Adrenal gland (tissue), 9 donors: ENCODE measurements at regions not wholly inside any gene's neighbourhood (a gene's known extent, or its start where the extent isn't known, plus 50 kb on each side); places are given as distances from the start of the nearest gene placed in this dataset.

Experiments
- DNase-seq, 7 donors: peaks; one replicate each; pipeline ENCODE4 v3.0.0-alpha.2; 2019 to 2020
- H3K27ac ChIP-seq, 5 donors: fragments of 200-600 bp; sonication (generic) in 4 of 5; 1 replicate in 3 of 5; 2 replicates in 2 of 5; pipeline versions ENCODE4 v1.5.1 to v1.8.0; 2016 to 2020; ENCODE audit warnings: mild to moderate bottlenecking in 1 of 5
- H3K27me3 ChIP-seq: fragments of 200-600 bp; 2 replicates; pipeline ENCODE4 v1.8.0; 2021
- H3K36me3 ChIP-seq, 2 donors: fragments of 200-600 bp; replicated peaks in 1 of 2; 1 replicate in 1 of 2; 2 replicates in 1 of 2; pipeline versions ENCODE4 v1.5.1 to v1.8.0; 2018 to 2022
- H3K4me1 ChIP-seq, 2 donors: fragments of 200-600 bp; replicated peaks in 1 of 2; 1 replicate in 1 of 2; 2 replicates in 1 of 2; pipeline versions ENCODE4 v1.5.1 to v1.8.0; 2018 to 2021
- H3K4me3 ChIP-seq, 4 donors: fragments of 200-600 bp; sonication (generic) in 3 of 4; one replicate each; pipeline ENCODE4 v1.5.1; 2016 to 2018
- H3K9me3 ChIP-seq, 3 donors: fragments of 200-600 bp; sonication (generic) in 1 of 3; replicated peaks in 1 of 3; 1 replicate in 2 of 3; 2 replicates in 1 of 3; pipeline versions ENCODE4 v1.5.1 to v1.8.0; 2016 to 2021
- POLR2A ChIP-seq, 2 donors: fragments of 450-650 bp; IDR thresholded peaks; one replicate each; pipeline ENCODE4 v1.6.1; 2017; ENCODE audit warnings: antibody characterized with exemption in 2 of 2, mild to moderate bottlenecking in 2 of 2, moderate library complexity in 1 of 2
- WGBS, 4 donors: extraction: QIAGEN DNeasy Blood & Tissue Kit in 2 of 4; methylation state at CpG; one replicate each; pipeline versions ENCODE4 v1.1.5 to v1.1.7; 2013 to 2017; 5-methylcytosine and 5-hydroxymethylcytosine counted together
- intact Hi-C, 2 donors: fragments of 100-400 bp; cut with DNase I; formaldehyde crosslinking; loops; one replicate each; pipeline versions ENCODE4 v1.14.1 to v1.15.0; 2022 to 2023
- TF ChIP-seq, protein P1 (sequence below), 6 experiments: fragments of 450-650 bp in 4 of 6; fragments of 200-600 bp in 2 of 6; sonication (generic) in 1 of 6; IDR thresholded peaks; 1 replicate in 5 of 6; 2 replicates in 1 of 6; pipeline versions ENCODE4 v1.5.1 to v1.8.0; 2016 to 2021; ENCODE audit warnings: antibody characterized with exemption in 6 of 6, mild to moderate bottlenecking in 2 of 6, moderate library complexity in 1 of 6
- donor health status: healthy with polysubstance abuse.
- donor health status: Bipolar disorder and iron deficiency.
- donor health status: DM: yes; HTN: yes; CAD: no.
- donor health status: DM: no; HTN: no; CAD: no.
- donor health status: DM: no; HTN: no; CAD: no.

DNA sequence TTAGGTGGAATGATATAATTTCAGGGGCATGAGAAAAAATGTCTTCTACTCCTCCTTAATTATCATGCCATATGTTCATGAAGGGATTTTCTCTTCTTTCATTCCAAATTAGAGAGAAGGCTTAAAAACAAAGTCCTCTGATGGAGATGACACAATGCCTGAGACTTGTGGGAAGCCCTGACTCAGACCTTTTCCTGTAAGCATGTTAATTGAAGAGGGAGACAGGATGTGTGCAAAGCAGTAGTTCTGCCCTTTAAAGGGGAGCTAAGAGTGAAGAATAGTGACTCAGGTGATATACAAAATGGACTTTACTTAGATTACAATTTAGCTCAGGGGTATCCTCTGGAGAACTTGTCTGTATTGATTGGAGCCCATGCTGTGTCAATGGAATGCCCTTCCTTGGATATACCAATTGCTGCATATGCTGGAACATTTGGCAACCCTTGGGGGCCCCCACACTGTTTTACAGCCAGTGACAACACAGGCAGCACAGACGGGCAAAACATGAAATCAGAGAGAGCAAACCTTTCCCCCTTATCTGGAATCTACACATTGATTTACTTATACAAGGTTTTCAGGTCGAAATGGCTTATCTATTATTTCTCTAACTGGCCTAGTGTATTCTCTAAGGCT, 81.3 kb downstream of the IZUMO3 start:
- Histone ChIP-seq H3K36me3 (no peaks in the 10 kb centered on the region), H3K4me1 (no peaks in the 10 kb centered on the region), H3K27ac (no peak overlapping the region), H3K4me3 (no peak overlapping the region), H3K27me3 (no peaks in the 10 kb centered on the region), H3K9me3 (no peaks in the 10 kb centered on the region)
- TF ChIP-seq POLR2A (IDR thresholded peaks at IDR 0.05) = no peak
- TF ChIP-seq, protein P1, sequence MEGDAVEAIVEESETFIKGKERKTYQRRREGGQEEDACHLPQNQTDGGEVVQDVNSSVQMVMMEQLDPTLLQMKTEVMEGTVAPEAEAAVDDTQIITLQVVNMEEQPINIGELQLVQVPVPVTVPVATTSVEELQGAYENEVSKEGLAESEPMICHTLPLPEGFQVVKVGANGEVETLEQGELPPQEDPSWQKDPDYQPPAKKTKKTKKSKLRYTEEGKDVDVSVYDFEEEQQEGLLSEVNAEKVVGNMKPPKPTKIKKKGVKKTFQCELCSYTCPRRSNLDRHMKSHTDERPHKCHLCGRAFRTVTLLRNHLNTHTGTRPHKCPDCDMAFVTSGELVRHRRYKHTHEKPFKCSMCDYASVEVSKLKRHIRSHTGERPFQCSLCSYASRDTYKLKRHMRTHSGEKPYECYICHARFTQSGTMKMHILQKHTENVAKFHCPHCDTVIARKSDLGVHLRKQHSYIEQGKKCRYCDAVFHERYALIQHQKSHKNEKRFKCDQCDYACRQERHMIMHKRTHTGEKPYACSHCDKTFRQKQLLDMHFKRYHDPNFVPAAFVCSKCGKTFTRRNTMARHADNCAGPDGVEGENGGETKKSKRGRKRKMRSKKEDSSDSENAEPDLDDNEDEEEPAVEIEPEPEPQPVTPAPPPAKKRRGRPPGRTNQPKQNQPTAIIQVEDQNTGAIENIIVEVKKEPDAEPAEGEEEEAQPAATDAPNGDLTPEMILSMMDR (IDR thresholded peaks at IDR 0.05) = no peak
- DNase-seq = no peak
- intact Hi-C loops = no loop called here
- WGBS, 4 donors = 37 to 56% (median 48%) methylated on average over 2 of the region's 2 CpGs

DNA sequence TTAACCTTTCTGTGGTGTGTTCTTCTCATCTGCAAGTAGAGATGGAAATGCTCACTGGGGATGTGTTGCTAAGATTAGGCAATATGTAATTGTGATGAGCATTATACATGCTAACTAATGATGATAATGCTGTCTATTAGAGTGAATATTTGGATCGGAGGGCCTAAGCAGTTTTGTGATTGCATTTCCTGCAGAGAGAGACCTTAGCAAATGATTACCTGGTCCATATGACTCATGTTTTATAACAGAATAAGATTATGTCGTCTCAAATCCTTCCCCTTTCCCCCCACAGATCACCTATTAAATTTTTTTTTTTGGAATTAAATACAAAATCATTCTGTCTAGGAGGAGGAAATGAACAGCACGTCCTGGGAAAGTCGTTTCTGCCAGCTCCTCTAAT, 82.7 kb downstream of the IZUMO3 start:
- Histone ChIP-seq H3K9me3 (peaks cover 0 to under 1% (median 0%) of the 10 kb centered on the region in 3 donors), H3K36me3 (no peaks in the 10 kb centered on the region), H3K4me1 (no peaks in the 10 kb centered on the region), H3K27me3 (no peaks in the 10 kb centered on the region), H3K4me3 (no peak overlapping the region), H3K27ac (no peak overlapping the region)
- DNase-seq = no peak
- intact Hi-C loops = no loop called here
- TF ChIP-seq, protein P1 (IDR thresholded peaks at IDR 0.05) = no peak
- no peak for TF ChIP-seq POLR2A (IDR thresholded peaks at IDR 0.05)
- WGBS, 4 donors = 68 to 73% (median 71%) methylated on average over 4 of the region's 4 CpGs

DNA sequence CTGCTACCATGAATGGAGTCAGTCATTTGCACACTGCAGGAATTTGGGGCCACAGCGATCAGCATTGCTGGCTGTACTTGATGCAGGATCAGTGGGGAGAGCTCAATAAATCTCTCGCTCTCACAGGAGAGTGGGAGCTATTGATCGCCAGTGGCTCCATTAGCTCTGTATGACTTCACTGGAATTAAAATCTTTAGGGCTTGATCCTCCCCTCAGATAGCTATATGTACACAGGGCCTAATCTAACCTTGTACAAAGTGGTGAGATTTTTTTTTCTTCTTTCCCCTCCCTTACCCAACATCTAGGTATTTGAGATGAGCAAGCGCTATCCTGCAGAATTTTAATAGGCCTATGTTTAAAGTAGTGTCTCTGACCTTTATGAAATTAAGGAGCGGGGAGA, 84.9 kb downstream of the IZUMO3 start:
- DNase-seq = no peak
- intact Hi-C loops = no loop called here
- 86 to 90% (median 87%) methylated on average over 5 of the region's 5 CpGs for WGBS, 4 donors
- Histone ChIP-seq H3K4me1 (no peaks in the 10 kb centered on the region), H3K9me3 (peaks cover 0 to 5% (median 0%) of the 10 kb centered on the region in 3 donors), H3K36me3 (no peaks in the 10 kb centered on the region), H3K27ac (no peak overlapping the region), H3K27me3 (no peaks in the 10 kb centered on the region), H3K4me3 (no peak overlapping the region)
- TF ChIP-seq, protein P1 (IDR thresholded peaks at IDR 0.05) = no peak
- no peak for TF ChIP-seq POLR2A (IDR thresholded peaks at IDR 0.05)

DNA sequence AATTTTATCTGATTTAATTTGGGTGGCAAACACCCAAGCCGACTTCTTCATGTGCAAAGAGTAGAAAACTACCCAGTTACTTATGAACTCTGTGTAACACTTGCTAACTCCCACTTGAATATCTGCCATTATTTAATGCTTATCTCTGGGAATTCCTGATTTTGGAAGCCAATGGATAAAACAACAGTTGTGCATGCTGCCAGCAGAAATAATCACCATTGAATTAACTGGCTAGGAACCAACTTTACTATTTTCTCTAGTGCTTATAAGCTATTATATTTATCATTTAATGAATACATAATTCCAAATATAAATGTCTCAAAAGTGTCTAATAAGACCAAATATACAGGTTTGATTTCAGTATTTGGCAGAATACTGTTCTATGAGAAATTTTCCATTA, 85.7 kb downstream of the IZUMO3 start:
- Histone ChIP-seq H3K4me1 (no peaks in the 10 kb centered on the region), H3K27me3 (no peaks in the 10 kb centered on the region), H3K36me3 (no peaks in the 10 kb centered on the region), H3K9me3 (peaks cover 0 to 5% (median 0%) of the 10 kb centered on the region in 3 donors), H3K27ac (no peak overlapping the region), H3K4me3 (no peak overlapping the region)
- WGBS, 4 donors = 59 to 76% (median 74%) methylated on average over 1 of the region's 1 CpG
- intact Hi-C loops = no loop called here
- TF ChIP-seq, protein P1 (IDR thresholded peaks at IDR 0.05) = no peak
- TF ChIP-seq POLR2A (IDR thresholded peaks at IDR 0.05) = no peak
- DNase-seq = no peak
